T-helper 1 cell (primary cell): ENCODE measurements at regions not wholly inside any gene's neighbourhood (a gene's known extent, or its start where the extent isn't known, plus 50 kb on each side); places are given as distances from the start of the nearest gene placed in this dataset.
"Not testable (repeated sequence)": the region's sequence is repeated elsewhere in the genome, so short reads cannot be mapped to it uniquely, and the experiment has no call there.

Experiments used
- DNase-seq, 5 donors: peaks; one replicate each; pipeline ENCODE4 v3.0.0-alpha.2; 2012 to 2020

GRCh38 chr14:39547845-39548244 is 115.6 kb upstream of the FBXO33 start:
- no peak for DNase-seq

GRCh38 chr14:39505812-39506211 is 73.6 kb upstream of the FBXO33 start:
- DNase-seq = no peak

- DNase-seq = no peak
Measured at GRCh38 chr14:39500253-39500652, 68.0 kb upstream of the FBXO33 start.

GRCh38 chr14:39499514-39499913 is 67.3 kb upstream of the FBXO33 start:
- DNase-seq = no peak

- DNase-seq = not testable (repeated sequence)
Measured at GRCh38 chr14:39497677-39498076, 65.4 kb upstream of the FBXO33 start.

- no peak for DNase-seq
Measured at GRCh38 chr14:39492267-39492666, 60.0 kb upstream of the FBXO33 start.

- DNase-seq = no peak
Measured at GRCh38 chr14:39491134-39491571, 58.9 kb upstream of the FBXO33 start.

GRCh38 chr14:39488600-39488999 is 56.4 kb upstream of the FBXO33 start:
- no peak for DNase-seq

GRCh38 chr14:39483682-39484081 is 51.4 kb upstream of the FBXO33 start:
- DNase-seq = no peak
